GM12891 (cell line): ENCODE measurements at regions not wholly inside any gene's neighbourhood (a gene's known extent, or its start where the extent isn't known, plus 50 kb on each side); places are given as distances from the start of the nearest gene placed in this dataset.

ENCODE experiments used
- DNase-seq: peaks from one replicate; pipeline ENCODE4 v3.0.0; 2011; ENCODE audit warnings: low spot score; ENCODE audit not compliant: insufficient read length
- FAIRE-seq: peaks from 2 replicates; lab custom pipeline; 2011; peaks lifted over from hg19 to GRCh38; lab: Jason Lieb, UNC
- PAX5 ChIP-seq: IDR thresholded peaks from 2 replicates; pipeline ENCODE4 v1.6.1; 2011; ENCODE audit warnings: low read length, moderate library complexity, mild to moderate bottlenecking; ENCODE audit not compliant: insufficient read depth, severe bottlenecking
- POLR2A ChIP-seq: IDR thresholded peaks from 2 replicates; pipeline ENCODE4 v1.6.1; 2011; ENCODE audit warnings: low read depth, low read length, control low read depth
- POLR2AphosphoS5 ChIP-seq: IDR thresholded peaks from 2 replicates; pipeline ENCODE4 v1.6.1; 2011; ENCODE audit warnings: low read depth, low read length, control low read depth
- POU2F2 ChIP-seq: IDR thresholded peaks from 2 replicates; pipeline ENCODE4 v1.6.1; 2011; ENCODE audit warnings: low read depth, mild to moderate bottlenecking, control low read depth, low read length, moderate library complexity
- SPI1 ChIP-seq: IDR thresholded peaks from 2 replicates; pipeline ENCODE4 v1.6.1; 2011; ENCODE audit warnings: low read depth, low read length, control low read depth
- TAF1 ChIP-seq: IDR thresholded peaks from 2 replicates; pipeline ENCODE4 v1.6.1; 2011; ENCODE audit warnings: low read depth, low read length, control low read depth

DNA sequence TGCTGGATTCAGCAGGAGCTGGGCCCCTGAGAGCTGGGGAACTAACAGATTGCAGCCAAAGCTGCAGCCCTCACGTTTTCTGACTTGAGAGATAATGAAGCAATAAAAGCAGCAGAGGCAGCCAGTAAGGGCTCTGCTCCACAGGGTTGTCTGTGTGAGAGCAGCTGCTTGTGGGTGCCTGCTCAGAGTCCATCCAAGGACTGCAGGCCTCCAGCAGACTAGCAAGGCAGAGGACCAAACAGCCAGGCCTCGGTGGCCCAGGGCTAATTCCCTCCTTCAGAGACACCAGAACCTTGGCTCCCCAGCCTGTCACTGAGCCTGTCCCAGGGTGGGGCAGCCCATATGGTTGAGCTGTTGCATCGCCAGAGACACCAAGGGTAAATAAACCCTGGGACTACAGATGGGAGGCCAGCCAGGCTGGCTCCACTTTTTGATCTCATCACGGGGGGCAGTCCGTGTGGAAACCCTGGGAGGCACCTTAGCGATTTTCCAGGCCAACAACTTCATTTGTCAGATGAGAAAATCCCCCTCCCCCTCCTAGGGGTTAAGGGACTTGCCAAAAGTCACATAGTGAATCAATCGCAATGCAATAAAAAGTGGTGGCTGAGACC is 229.2 kb downstream of the WDR11 start:
- TF ChIP-seq TAF1, result no peak
- TF ChIP-seq POLR2A, result no peak
- TF ChIP-seq SPI1, result no peak
- TF ChIP-seq PAX5, result no peak
- no peak for TF ChIP-seq POU2F2
- TF ChIP-seq POLR2AphosphoS5, result no peak
- DNase-seq (no peak), FAIRE-seq (no peak)

DNA sequence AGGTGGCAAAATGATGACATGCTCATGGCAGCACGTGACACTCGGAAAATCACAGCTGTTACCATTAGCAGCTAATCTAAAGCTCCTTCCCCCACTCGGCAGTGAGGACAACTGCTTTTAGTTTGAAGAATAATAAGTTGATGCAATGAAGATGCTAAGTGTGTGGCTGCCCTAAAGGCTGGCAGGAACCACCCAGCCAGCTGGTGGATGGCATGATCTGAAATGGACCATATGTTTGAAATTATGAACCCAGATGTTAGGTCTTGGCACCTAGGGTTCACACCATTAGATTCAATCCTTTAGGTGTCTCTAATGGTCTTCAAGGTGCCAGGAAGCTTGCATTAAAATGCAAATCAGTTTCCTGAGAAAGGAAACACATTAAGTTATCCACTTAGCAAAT is 230.1 kb downstream of the WDR11 start:
- DNase-seq (no peak), FAIRE-seq (no peak)
- TF ChIP-seq PAX5 (no peak), POLR2AphosphoS5 (no peak), POU2F2 (no peak), POLR2A (no peak), SPI1 (no peak), TAF1 (no peak)

DNA sequence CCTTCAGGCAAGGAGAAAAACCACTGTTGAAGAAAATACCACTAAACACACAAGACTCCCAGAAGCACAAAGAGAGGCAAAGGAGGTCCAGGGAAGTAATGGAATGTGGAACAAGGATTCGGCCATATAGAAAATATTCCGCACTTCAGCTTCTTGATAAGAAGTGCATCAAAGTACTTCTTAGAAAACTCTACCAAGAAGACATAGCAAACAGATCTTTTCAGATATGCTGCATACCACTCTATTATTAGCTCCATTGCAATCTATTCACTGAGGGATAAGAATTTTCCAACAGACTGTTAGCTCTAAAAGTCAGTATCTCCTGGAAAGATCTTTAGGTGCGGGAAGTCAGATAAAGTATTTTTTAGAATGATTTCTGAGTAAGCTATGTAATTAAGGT is 231.8 kb downstream of the WDR11 start:
- TF ChIP-seq SPI1, result no peak
- TF ChIP-seq POLR2AphosphoS5, result no peak
- no peak for TF ChIP-seq TAF1
- no peak for TF ChIP-seq PAX5
- TF ChIP-seq POU2F2, result no peak
- no peak for TF ChIP-seq POLR2A
- DNase-seq (no peak), FAIRE-seq (no peak)

DNA sequence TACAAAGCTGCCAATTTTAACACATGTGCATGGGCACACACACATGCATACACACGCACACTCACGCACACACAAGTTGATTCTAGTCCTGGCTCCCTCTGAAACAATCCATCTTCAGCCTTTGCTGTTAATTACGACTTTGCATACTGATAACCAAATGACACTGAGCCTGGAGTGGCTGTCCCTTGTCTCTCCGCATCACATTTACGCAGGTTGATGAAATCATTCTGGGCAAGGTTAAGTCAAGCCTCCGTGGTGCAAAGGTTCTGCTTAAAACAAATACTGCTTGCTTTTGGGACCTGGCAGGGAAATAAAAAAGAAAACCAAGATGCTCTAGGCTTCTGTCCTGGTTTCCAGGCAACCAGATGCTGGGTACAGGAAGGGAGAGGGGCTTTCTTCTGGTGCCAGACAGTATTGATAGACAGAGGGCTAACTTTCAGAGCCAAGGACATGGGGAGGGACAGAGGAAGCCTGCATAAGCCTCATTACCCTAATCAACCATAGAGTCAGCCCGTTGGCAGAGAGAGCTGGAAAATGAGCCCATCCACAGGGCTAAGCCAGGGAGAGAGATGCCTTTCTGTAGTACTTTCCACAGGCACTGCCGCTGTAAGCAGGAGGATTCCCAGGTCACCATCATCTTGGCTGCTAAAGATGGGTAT is 233.0 kb downstream of the WDR11 start:
- no peak for DNase-seq
- no peak for FAIRE-seq
- TF ChIP-seq SPI1, result no peak
- no peak for TF ChIP-seq POLR2AphosphoS5
- no peak for TF ChIP-seq POU2F2
- TF ChIP-seq POLR2A, result no peak
- TF ChIP-seq TAF1, result no peak
- no peak for TF ChIP-seq PAX5

DNA sequence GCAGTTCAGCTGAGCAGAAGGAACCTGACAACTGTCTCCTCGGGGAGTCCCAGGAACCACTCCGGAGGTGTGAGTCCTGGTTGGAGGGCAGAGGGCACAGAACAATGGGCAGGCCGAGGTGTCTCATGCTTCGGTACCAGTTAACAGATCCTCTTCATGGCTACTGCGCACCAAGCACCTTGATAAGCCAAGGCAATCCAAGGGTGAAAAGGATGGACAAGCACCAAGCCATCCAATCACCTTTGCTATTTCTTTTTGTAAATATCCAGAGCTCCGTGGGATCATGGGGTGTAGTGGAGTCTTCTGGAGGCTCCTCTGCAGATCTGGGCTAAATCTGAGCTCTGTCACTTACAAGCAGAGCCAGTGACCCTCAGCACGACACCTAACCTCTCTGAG is 233.5 kb downstream of the WDR11 start:
- no peak for FAIRE-seq

DNA sequence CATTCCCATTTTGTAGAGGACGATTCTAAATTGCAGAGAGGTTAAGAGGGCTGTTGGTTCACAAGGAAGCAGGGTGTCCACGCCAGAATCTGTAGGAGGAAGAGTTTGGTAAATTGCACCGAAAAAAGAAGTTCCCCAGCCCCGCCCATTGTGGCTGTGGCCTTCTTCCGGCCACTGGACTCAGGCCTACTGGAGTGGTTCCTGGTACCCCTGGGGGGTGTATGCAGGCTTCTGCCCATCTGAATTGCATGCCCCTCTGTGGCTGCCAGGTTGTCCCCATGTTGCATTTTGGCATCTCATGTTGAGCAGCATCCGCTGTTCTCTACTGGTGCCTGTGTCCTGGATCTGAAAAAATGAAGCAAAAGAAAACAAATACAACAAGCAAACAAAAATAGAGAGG is 234.2 kb downstream of the WDR11 start:
- TF ChIP-seq SPI1, result no peak
- TF ChIP-seq TAF1, result no peak
- no peak for TF ChIP-seq POLR2A
- TF ChIP-seq PAX5, result no peak
- no peak for TF ChIP-seq POLR2AphosphoS5
- TF ChIP-seq POU2F2, result no peak
- FAIRE-seq (no peak), DNase-seq (no peak)

More for the DNA sequence above, 233.5 kb downstream of the WDR11 start:
- TF ChIP-seq SPI1 (no peak), PAX5 (no peak), POLR2AphosphoS5 (no peak), POU2F2 (no peak), POLR2A (no peak), TAF1 (no peak)
- no peak for DNase-seq

DNA sequence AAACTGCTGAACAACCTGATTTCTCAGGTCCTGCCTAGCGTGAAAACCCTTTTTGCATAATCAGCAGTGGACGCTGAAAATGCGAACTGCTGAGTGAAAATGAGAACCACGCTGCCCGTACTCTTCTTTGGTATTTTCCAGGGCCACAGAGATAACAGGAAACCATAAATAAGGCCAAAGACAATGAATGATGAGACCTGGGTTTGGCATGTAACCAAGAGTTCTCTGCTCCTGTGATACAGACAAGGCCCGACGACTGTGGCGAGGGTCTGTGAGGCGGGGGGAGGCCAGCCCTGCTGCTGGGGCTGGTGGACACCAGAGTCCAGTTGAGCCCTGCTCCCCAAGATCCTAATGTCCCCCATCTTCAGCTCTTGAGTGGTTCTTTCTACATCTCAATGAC is 236.0 kb downstream of the WDR11 start:
- DNase-seq (no peak), FAIRE-seq (no peak)
- TF ChIP-seq POLR2A (no peak), POU2F2 (no peak), PAX5 (no peak), SPI1 (no peak), POLR2AphosphoS5 (no peak), TAF1 (no peak)

DNA sequence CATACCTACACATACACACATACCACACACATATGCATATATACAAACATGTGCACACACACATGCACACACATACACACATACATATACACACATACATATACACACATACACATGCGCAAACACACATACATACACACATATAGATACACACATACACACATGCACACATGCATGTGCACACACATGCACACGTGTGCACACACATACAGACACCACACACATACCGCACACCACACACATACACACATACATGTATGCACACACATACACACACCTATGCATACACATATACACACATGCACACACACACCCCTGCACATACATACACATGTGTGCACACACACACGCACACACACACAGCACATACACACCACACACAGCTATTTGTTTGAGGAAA is 236.5 kb downstream of the WDR11 start:
- FAIRE-seq, result peak; percentile 85
- TF ChIP-seq TAF1, result no peak
- TF ChIP-seq PAX5, result no peak
- no peak for TF ChIP-seq SPI1
- no peak for TF ChIP-seq POLR2AphosphoS5
- no peak for TF ChIP-seq POLR2A
- no peak for DNase-seq

DNA sequence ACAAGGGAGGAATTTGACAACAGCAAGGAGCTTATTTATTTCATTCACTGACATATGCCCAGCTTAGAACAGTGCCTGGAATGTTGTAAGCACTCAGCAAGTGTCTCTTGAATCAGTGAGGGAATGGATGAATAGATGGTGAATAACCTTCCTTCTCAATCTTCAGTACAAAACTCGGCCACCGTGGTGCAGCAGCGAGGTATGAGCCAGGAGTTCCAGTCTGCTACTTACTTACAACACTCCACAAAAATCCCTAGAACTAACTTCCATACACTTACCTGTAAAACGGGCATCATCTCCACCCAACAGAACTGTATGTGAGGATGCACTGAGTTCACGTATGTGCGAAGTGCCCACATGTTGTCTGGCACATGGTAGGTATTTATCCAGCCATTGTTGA is 237.4 kb downstream of the WDR11 start:
- no peak for TF ChIP-seq POU2F2
- no peak for TF ChIP-seq SPI1
- no peak for TF ChIP-seq TAF1
- no peak for FAIRE-seq
- no peak for DNase-seq

DNA sequence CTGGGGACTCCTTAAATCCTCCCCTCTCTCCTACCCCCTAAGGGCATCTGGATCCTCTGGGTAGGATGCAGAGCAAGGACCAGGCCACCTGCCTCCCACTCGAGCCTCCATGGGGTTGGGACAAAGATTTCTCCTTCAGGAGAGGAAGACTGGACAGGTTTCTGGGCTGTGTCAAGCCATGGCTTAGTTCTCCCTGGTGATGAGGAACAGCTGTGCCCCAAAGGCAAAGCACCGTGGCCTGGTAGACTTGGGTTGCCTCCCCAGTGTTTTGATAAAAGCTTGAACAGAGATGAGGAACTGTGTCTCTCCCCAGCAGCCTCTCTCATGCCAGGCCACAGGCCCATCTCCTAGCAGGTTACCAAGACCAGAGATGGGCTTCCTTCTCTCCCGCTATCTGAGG is 238.3 kb downstream of the WDR11 start:
- TF ChIP-seq PAX5, result no peak
- no peak for TF ChIP-seq POLR2A
- TF ChIP-seq TAF1, result no peak
- no peak for TF ChIP-seq POU2F2
- TF ChIP-seq SPI1, result no peak
- no peak for TF ChIP-seq POLR2AphosphoS5
- DNase-seq, result no peak
- no peak for FAIRE-seq
